ENCODE measurements at regions not wholly inside any gene's neighbourhood (a gene's known extent, or its start where the extent isn't known, plus 50 kb on each side); places are given as distances from the start of the nearest gene placed in this dataset.

GRCh38 chr1:37294096-37294495, 180.3 kb upstream of the ZC3H12A start:
- Histone ChIP-seq H3K4me1 (ENCODE audit: insufficient read depth) (no peaks in the 10 kb centered on the region), H3F3A (ENCODE audit: insufficient read depth) (no peaks in the 10 kb centered on the region), H3K9ac (no peak overlapping the region), H4K20me1 (ENCODE audit: insufficient read depth) (no peaks in the 10 kb centered on the region), H2AFZ (no peak overlapping the region), H3K9me2 (ENCODE audit: insufficient read depth) (no peaks in the 10 kb centered on the region), H3K9me3 (ENCODE audit: low read depth) (no peaks in the 10 kb centered on the region), H3K4me2 (ENCODE audit: unreplicated experiment) (no peak overlapping the region), H3K27me3 (replicated peaks; ENCODE audit: insufficient read depth) (peaks cover 10% of the 10 kb centered on the region), H3K79me2 (ENCODE audit: insufficient read depth) (no peaks in the 10 kb centered on the region), H3K27ac (no peak overlapping the region), H3K36me3 (ENCODE audit: low read depth) (no peaks in the 10 kb centered on the region), H3K4me3 (no peak overlapping the region)
- TF ChIP-seq EZH2phosphoT487 (IDR thresholded peaks at IDR 0.05; ENCODE audit: insufficient read depth, low read depth), result no peak
- no peak for TF ChIP-seq EZH2 (IDR thresholded peaks at IDR 0.05; ENCODE audit: insufficient read depth, poor library complexity, severe bottlenecking)
- no peak for DNase-seq
- 45 to 52% methylated on average over 4 of the region's 4 CpGs for WGBS, 2 experiments (ENCODE audit: low coverage in 1 of 2, low lambda C conversion rate in 2 of 2, missing lambda C conversion rate in 2 of 2)
- in situ Hi-C loops (cut with MboI), result no loop called here

GRCh38 chr1:37294529-37294928, 179.9 kb upstream of the ZC3H12A start:
- 7 to 11% methylated on average over 6 of the region's 6 CpGs for WGBS, 2 experiments (ENCODE audit: low coverage in 1 of 2, low lambda C conversion rate in 2 of 2, missing lambda C conversion rate in 2 of 2)
- in situ Hi-C loops (cut with MboI), result no loop called here

DNA sequence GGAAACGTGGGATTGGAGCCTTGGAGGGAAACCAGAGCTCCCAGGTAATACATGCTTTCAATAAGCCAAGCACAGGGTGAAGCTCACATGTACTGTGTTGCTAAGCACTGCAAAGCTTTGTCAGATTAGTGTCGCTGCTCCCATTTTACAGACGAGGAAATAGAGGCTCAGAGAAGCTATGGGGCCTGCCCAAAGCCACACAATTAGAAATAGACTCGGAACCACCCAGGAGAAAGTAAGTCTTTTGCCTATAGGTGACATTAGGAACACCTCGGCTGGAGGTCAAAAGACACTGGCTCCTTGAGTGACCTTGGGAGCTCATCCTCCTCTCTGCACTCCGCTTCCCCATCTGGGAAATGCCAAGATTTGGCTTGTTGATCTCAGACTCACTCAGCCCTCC, 175.6 kb upstream of the ZC3H12A start:
- Histone ChIP-seq H3K4me1 (ENCODE audit: insufficient read depth) (no peaks in the 10 kb centered on the region), H3K79me2 (ENCODE audit: insufficient read depth) (no peaks in the 10 kb centered on the region), H3K9me2 (ENCODE audit: insufficient read depth) (no peaks in the 10 kb centered on the region), H4K20me1 (ENCODE audit: insufficient read depth) (no peaks in the 10 kb centered on the region), H3K4me3 (no peak overlapping the region), H3K27me3 (replicated peaks; ENCODE audit: insufficient read depth) (peaks cover 10% of the 10 kb centered on the region), H3K4me2 (ENCODE audit: unreplicated experiment) (no peak overlapping the region), H3K27ac (no peak overlapping the region), H3F3A (ENCODE audit: insufficient read depth) (no peaks in the 10 kb centered on the region), H3K9me3 (ENCODE audit: low read depth) (no peaks in the 10 kb centered on the region), H3K9ac (no peak overlapping the region), H3K36me3 (ENCODE audit: low read depth) (no peaks in the 10 kb centered on the region), H2AFZ (no peak overlapping the region)
- WGBS, 2 experiments (ENCODE audit: low coverage in 1 of 2, low lambda C conversion rate in 2 of 2, missing lambda C conversion rate in 2 of 2), result 14 to 18% methylated on average over 6 of the region's 6 CpGs
- no peak for DNase-seq
- in situ Hi-C loops (cut with MboI), result no loop called here
- TF ChIP-seq EZH2phosphoT487 (IDR thresholded peaks at IDR 0.05; ENCODE audit: insufficient read depth, low read depth) (no peak), EZH2 (IDR thresholded peaks at IDR 0.05; ENCODE audit: insufficient read depth, poor library complexity, severe bottlenecking) (no peak)

More at GRCh38 chr1:37294529-37294928, 179.9 kb upstream of the ZC3H12A start:
- Histone ChIP-seq H3K36me3 (ENCODE audit: low read depth) (no peaks in the 10 kb centered on the region), H3K9ac (no peak overlapping the region), H3K27me3 (replicated peaks; ENCODE audit: insufficient read depth) (peaks cover 10% of the 10 kb centered on the region), H3K4me2 (ENCODE audit: unreplicated experiment) (no peak overlapping the region), H3K9me3 (ENCODE audit: low read depth) (no peaks in the 10 kb centered on the region), H3K79me2 (ENCODE audit: insufficient read depth) (no peaks in the 10 kb centered on the region), H3K9me2 (ENCODE audit: insufficient read depth) (no peaks in the 10 kb centered on the region), H2AFZ (no peak overlapping the region), H3F3A (ENCODE audit: insufficient read depth) (no peaks in the 10 kb centered on the region), H3K4me3 (no peak overlapping the region), H3K4me1 (ENCODE audit: insufficient read depth) (no peaks in the 10 kb centered on the region), H3K27ac (no peak overlapping the region), H4K20me1 (ENCODE audit: insufficient read depth) (no peaks in the 10 kb centered on the region)
- no peak for DNase-seq
- TF ChIP-seq EZH2phosphoT487 (IDR thresholded peaks at IDR 0.05; ENCODE audit: insufficient read depth, low read depth), result no peak
- TF ChIP-seq EZH2 (IDR thresholded peaks at IDR 0.05; ENCODE audit: insufficient read depth, poor library complexity, severe bottlenecking), result no peak

DNA sequence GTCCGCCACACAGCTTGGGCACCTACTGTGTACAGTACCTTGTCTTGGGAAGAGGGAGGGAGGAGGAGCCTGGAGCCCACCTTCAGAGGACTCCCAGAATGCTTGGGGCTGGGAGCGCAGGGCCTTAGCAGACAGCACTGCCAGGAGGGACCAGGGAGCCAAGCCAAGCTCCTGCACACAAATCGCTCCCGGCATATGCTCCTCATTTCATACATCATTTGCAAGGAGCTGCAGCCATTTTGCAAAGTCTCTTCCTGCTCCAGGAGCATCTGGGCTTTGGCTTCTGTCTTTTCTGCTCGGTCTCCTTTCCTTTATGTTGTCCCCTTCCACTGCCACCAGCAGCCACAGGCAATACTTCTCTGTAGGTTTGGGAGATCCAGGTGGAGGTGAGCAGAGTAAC, 175.2 kb upstream of the ZC3H12A start:
- Histone ChIP-seq H3K27ac (no peak overlapping the region), H3K79me2 (ENCODE audit: insufficient read depth) (no peaks in the 10 kb centered on the region), H3K36me3 (ENCODE audit: low read depth) (no peaks in the 10 kb centered on the region), H3K9me2 (ENCODE audit: insufficient read depth) (no peaks in the 10 kb centered on the region), H3K4me1 (ENCODE audit: insufficient read depth) (no peaks in the 10 kb centered on the region), H3K4me3 (no peak overlapping the region), H3K27me3 (replicated peaks; ENCODE audit: insufficient read depth) (peaks cover 10% of the 10 kb centered on the region), H3K9me3 (ENCODE audit: low read depth) (no peaks in the 10 kb centered on the region), H2AFZ (no peak overlapping the region), H3K9ac (no peak overlapping the region), H4K20me1 (ENCODE audit: insufficient read depth) (no peaks in the 10 kb centered on the region), H3K4me2 (ENCODE audit: unreplicated experiment) (no peak overlapping the region), H3F3A (ENCODE audit: insufficient read depth) (no peaks in the 10 kb centered on the region)
- TF ChIP-seq EZH2 (IDR thresholded peaks at IDR 0.05; ENCODE audit: insufficient read depth, poor library complexity, severe bottlenecking), result no peak
- in situ Hi-C loops (cut with MboI), result no loop called here
- WGBS, 2 experiments (ENCODE audit: low coverage in 1 of 2, low lambda C conversion rate in 2 of 2, missing lambda C conversion rate in 2 of 2), result 9 to 11% methylated on average over 5 of the region's 5 CpGs
- no peak for DNase-seq
